ENCODE measurements at regions not wholly inside any gene's neighbourhood (a gene's known extent, or its start where the extent isn't known, plus 50 kb on each side); places are given as distances from the start of the nearest gene placed in this dataset.

DNA sequence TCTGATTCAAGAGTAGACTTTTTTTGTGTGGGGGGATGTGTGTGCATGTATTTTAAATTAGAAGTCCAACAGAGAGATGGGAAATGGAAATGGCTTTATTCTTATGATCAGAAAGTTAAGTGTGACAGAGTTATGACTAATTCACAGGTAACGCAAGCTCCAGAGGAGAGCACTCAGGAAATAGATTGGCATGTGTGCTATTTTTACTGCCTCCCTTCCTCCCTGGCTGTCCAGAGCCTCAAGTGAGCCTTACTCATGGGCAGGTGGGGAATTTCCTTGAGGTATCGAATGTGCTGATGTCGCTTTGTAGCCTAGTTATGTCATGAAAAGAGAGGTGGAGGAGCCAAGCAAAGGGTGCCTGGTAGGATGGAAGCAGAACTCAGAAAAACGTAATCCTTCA, 70.3 kb upstream of the BDNF start:
- Histone ChIP-seq H3K4me1 (replicated peaks in 1 of 4; ENCODE audit: control insufficient read depth in 3 of 4, insufficient read depth in 4 of 4, low read length in 3 of 4) (no peaks in the 10 kb centered on the region), H2BK120ac (replicated peaks; ENCODE audit: low read depth, low read length) (no peak overlapping the region), H3K56ac (replicated peaks; ENCODE audit: insufficient read length, low read depth, low read length) (no peak overlapping the region), H2AK5ac (ENCODE audit: low read depth, low read length) (no peak overlapping the region), H2BK12ac (ENCODE audit: low read depth, low read length) (no peak overlapping the region), H3K27me3 (replicated peaks in 1 of 4; ENCODE audit: control insufficient read depth in 3 of 4, extremely low read depth in 1 of 4, insufficient read depth in 3 of 4, low read length in 3 of 4) (no peaks in the 10 kb centered on the region), H2BK5ac (ENCODE audit: low read depth, low read length) (no peak overlapping the region), H3K9ac (replicated peaks in 1 of 4; ENCODE audit: extremely low read depth in 1 of 4, low read depth in 3 of 4, low read length in 3 of 4) (no peak overlapping the region), H3K79me2 (ENCODE audit: control insufficient read depth in 1 of 2, insufficient read depth in 2 of 2, low read length in 2 of 2) (no peaks in the 10 kb centered on the region), H3K23ac (ENCODE audit: insufficient read length) (no peak overlapping the region), H3K36me3 (ENCODE audit: control insufficient read depth in 2 of 4, insufficient read depth in 4 of 4, low read length in 3 of 4) (no peaks in the 10 kb centered on the region), H3K79me1 (ENCODE audit: low read depth, low read length) (no peaks in the 10 kb centered on the region), H3K4me3 (ENCODE audit: extremely low read depth in 1 of 4, insufficient read depth in 2 of 4, low read depth in 3 of 4, low read length in 4 of 4) (no peak overlapping the region), H3K4ac (replicated peaks; ENCODE audit: insufficient read length, low read depth, low read length) (no peak overlapping the region), H3K18ac (ENCODE audit: extremely low read depth, low read length) (no peak overlapping the region), H4K20me1 (replicated peaks in 1 of 2; ENCODE audit: control insufficient read depth in 1 of 2, insufficient read depth in 2 of 2, low read length in 2 of 2) (no peaks in the 10 kb centered on the region), H3K14ac (ENCODE audit: insufficient read length) (no peak overlapping the region), H2BK15ac (ENCODE audit: low read length) (no peak overlapping the region), H3K9me3 (ENCODE audit: insufficient read depth in 2 of 2, low read depth in 1 of 2, low read length in 1 of 2) (no peaks in the 10 kb centered on the region), H3K23me2 (ENCODE audit: low read depth, low read length) (no peaks in the 10 kb centered on the region), H4K8ac (ENCODE audit: extremely low read depth, insufficient read depth, low read length) (no peak overlapping the region), H4K91ac (replicated peaks; ENCODE audit: insufficient read length, low read length) (no peak overlapping the region), H3K27ac (ENCODE audit: low read depth, low read length) (no peak overlapping the region), H4K5ac (ENCODE audit: insufficient read length, low read depth, low read length) (no peak overlapping the region), H3K4me2 (ENCODE audit: insufficient read depth in 1 of 2, low read depth in 2 of 2, low read length in 2 of 2) (no peak overlapping the region), H2BK20ac (ENCODE audit: low read length) (no peak overlapping the region), H2AFZ (ENCODE audit: low read length) (no peak overlapping the region)
- CTCF ChIA-PET (ENCODE audit: partially characterized antibody), result interaction anchor here (0.7 kb wide), 1 partner anchor 70 kb away, joined by 3 read pairs; no protein-coding TSS in a partner anchor
- TF ChIP-seq SIN3A (conservative IDR thresholded peaks at IDR 0.05 in 1 of 2, IDR thresholded peaks at IDR 0.05 in 1 of 2; ENCODE audit: low read depth in 1 of 2, low read length in 2 of 2) (no peak), JUN (IDR thresholded peaks at IDR 0.05; ENCODE audit: low read depth, low read length) (no peak), TAF7 (optimal IDR thresholded peaks at IDR 0.05; ENCODE audit: borderline replicate concordance, low read depth, low read length) (no peak), CREB1 (IDR thresholded peaks at IDR 0.05) (no peak), KDM4A (IDR thresholded peaks at IDR 0.05; ENCODE audit: low read depth, low read length, severe bottlenecking) (no peak)
- POLR2A ChIA-PET (ENCODE audit: partially characterized antibody), result no interaction called here
- 82% methylated on average over 4 of the region's 4 CpGs; no CpG with 5 or more reads in 1 of the 2 experiments for WGBS, 2 experiments (ENCODE audit: extremely low coverage in 1 of 2, insufficient coverage in 1 of 2, insufficient read length in 1 of 2, insufficient replicate concordance in 2 of 2, low coverage in 1 of 2, low lambda C conversion rate in 2 of 2, missing lambda C conversion rate in 1 of 2)
- DNase-seq (ENCODE audit: low read depth in 1 of 2, low spot score in 2 of 2), result no peak
- FAIRE-seq, result no peak
